DOHH2 (cell line): ENCODE measurements at regions not wholly inside any gene's neighbourhood (a gene's known extent, or its start where the extent isn't known, plus 50 kb on each side); places are given as distances from the start of the nearest gene placed in this dataset.

Source experiments
- EZH2phosphoT487 ChIP-seq: fragments of 200-600 bp; sonication (generic); IDR thresholded peaks from 2 replicates; pipeline ENCODE4 v1.6.1; 2017; ENCODE audit warnings: borderline replicate concordance, mild to moderate bottlenecking, antibody characterized with exemption, low read length, moderate library complexity, mixed read lengths
- TF ChIP-seq, protein P1 (sequence below): fragments of 200-600 bp; sonication (generic); IDR thresholded peaks from one replicate; pipeline ENCODE4 v1.5.1; 2014; ENCODE audit warnings: antibody characterized with exemption, mild to moderate bottlenecking, low read depth, low read length; ENCODE audit not compliant: poor library complexity, severe bottlenecking

DNA sequence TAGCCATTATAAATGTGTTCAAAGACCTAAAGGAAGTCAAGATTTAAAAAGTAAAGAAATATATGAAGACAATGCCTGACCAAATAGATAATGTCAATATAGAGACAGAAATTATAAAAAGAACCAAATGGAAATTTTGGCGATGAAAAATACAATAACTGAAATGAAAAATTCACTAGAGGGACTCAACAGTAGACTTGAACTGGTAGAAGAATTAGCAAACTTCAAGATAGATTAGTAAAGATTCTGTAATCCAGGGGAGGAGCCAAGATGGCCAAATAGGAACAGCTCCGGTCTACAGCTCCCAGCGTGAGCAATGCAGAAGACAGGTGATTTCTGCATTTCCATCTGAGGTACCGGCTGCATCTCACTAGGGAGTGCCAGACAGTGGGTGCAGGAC, 433.2 kb downstream of the HINT1 start:
- TF ChIP-seq, protein P1, sequence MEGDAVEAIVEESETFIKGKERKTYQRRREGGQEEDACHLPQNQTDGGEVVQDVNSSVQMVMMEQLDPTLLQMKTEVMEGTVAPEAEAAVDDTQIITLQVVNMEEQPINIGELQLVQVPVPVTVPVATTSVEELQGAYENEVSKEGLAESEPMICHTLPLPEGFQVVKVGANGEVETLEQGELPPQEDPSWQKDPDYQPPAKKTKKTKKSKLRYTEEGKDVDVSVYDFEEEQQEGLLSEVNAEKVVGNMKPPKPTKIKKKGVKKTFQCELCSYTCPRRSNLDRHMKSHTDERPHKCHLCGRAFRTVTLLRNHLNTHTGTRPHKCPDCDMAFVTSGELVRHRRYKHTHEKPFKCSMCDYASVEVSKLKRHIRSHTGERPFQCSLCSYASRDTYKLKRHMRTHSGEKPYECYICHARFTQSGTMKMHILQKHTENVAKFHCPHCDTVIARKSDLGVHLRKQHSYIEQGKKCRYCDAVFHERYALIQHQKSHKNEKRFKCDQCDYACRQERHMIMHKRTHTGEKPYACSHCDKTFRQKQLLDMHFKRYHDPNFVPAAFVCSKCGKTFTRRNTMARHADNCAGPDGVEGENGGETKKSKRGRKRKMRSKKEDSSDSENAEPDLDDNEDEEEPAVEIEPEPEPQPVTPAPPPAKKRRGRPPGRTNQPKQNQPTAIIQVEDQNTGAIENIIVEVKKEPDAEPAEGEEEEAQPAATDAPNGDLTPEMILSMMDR, result no peak
- no peak for TF ChIP-seq EZH2phosphoT487
